HK-2 (cell line): ENCODE measurements at regions not wholly inside any gene's neighbourhood (a gene's known extent, or its start where the extent isn't known, plus 50 kb on each side); places are given as distances from the start of the nearest gene placed in this dataset.
"Not testable (repeated sequence)": the region's sequence is repeated elsewhere in the genome, so short reads cannot be mapped to it uniquely, and the experiment has no call there.

Experiments
- DNase-seq: peaks from one replicate; pipeline ENCODE4 v3.0.0-alpha.2; 2018; ENCODE audit not compliant: unreplicated experiment

DNA sequence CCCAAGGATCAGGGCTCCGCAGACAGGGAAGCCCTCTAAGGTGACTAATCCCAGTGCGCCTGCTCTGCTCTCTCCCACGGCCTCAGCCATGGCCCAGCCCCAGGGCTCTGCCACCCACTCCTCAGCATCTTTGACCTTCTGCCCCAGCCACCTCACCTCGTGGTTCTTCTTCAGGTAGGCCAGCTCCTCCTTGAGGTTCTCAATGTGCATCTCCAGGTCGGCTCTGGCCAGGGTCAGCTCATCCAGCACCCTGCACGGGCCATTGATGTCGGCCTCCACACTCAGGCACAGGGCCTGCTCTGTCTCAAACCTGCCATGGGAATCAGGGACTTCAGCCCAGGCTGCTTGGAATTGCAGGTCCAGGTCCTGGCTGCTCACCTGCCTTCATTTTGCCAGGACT is 128.4 kb downstream of the TNFRSF13B start:
- not testable (repeated sequence) for DNase-seq

GRCh38 chr17:16842346-16842745 is 129.6 kb downstream of the TNFRSF13B start:
- DNase-seq: not testable (repeated sequence)

GRCh38 chr17:16841896-16842295 is 130.0 kb downstream of the TNFRSF13B start:
- DNase-seq: not testable (repeated sequence)

- not testable (repeated sequence) for DNase-seq
Observed at GRCh38 chr17:16840219-16840618, 131.7 kb downstream of the TNFRSF13B start.

DNA sequence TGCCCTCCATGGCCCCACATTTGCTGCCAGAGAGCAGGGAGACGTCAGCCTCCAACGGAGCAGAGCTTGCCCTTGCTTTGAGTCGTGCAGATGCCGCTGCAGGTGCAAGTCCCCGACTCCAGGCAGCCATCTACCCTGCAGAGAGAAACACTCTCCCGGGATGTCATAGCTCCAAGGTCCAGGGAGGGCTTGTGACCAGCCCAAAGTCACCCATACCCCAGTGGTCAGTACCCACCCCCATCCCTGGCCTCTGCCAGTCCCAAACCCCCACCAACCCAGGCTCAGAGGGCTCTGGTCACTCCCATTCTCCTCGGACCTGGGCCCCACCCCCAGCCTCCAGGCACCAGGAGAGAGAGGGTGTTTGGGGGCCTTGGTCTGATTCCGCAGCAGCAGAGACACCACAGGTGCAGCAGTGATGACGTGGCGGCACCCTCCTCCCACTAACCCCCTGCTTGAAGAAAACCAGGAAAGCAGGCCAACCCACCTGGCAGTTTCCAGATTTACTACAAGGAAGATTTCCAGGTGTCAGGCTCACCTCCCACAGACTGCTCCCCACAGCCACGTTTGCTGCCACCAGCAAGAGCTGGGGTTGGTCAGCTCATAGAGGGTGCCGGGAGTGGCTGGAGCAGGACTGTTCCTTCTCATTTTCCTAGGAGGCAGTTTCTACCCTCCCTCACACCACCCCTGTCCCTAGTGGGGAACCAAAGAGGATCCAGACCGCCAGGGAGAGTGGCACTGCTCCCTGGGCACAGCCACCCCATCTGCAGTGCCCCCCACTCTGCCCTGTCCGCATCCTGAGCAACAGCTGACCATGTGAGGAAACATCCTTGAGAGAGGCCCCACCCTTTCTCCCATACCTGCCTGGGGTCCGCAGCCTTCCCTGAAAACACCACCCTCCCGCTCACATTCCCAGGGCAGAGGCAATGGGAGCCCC is 132.4 kb downstream of the TNFRSF13B start:
- DNase-seq: not testable (repeated sequence)

- DNase-seq: not testable (repeated sequence)
Observed at GRCh38 chr17:16838795-16839194, 133.1 kb downstream of the TNFRSF13B start.

GRCh38 chr17:16838287-16838686 is 133.6 kb downstream of the TNFRSF13B start:
- not testable (repeated sequence) for DNase-seq

GRCh38 chr17:16837468-16838266 is 134.3 kb downstream of the TNFRSF13B start:
- not testable (repeated sequence) for DNase-seq

GRCh38 chr17:16836315-16836915 is 135.5 kb downstream of the TNFRSF13B start:
- DNase-seq: not testable (repeated sequence)

DNA sequence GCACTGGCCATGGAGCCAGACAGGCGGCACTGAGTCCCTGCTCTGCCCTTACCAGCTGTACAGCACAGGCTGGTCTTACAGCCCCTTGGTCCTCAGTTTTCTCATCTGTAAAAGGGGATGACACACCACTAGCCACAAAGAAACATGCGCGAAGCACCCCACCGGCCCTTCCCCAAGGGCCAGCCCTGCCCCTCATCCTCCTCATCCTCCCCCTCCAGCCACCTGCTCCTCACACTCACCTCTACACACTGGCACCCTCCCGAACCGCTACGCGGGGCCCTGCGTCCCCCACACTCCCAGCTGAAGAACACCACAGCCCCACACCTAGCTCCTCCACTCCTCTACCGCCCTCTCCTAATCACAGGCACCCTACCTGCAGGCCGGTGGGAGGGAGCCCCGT is 138.4 kb downstream of the TNFRSF13B start:
- DNase-seq: not testable (repeated sequence)

DNA sequence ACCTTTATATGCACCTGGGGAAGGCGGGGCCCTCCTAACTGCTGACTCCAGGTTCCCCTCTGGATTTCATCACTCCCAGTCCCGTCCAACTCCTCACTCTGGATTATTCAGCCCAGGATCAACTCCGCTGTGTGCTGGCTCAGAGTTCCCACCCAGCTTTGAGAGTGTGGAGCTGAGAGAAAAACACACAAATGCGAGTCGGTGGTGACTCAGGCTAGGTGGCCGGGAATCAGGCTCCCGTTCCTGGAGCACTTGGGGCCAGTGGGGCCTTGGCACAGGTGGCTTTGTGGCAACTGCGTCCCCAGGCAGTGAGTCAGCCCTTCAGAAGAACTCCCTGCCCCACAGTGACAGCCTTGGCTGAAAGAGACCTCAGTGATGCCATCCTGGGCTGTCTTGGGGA is 139.1 kb downstream of the TNFRSF13B start:
- DNase-seq: not testable (repeated sequence)

DNA sequence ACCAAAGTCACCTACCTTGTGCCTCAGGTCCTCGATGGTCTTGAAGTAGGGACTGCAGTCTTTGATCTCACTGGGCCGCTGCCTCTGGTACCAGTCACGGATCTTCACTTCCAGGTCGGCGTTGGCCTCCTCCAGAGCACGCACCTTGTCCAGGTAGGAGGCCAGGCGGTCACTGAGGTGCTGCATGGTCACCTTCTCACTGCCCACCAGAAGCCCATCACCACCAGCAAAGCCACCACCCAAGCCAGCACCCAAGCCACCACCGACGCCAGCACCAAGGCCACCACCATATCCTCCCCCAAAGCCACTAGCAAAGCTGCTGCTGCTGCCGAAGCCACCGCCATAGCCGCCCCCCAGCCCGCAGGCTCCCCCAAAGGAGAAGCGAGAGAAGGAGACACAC is 139.7 kb downstream of the TNFRSF13B start:
- DNase-seq: not testable (repeated sequence)

- not testable (repeated sequence) for DNase-seq
Observed at GRCh38 chr17:16830770-16831169, 140.7 kb downstream of the CCDC144A start.

DNA sequence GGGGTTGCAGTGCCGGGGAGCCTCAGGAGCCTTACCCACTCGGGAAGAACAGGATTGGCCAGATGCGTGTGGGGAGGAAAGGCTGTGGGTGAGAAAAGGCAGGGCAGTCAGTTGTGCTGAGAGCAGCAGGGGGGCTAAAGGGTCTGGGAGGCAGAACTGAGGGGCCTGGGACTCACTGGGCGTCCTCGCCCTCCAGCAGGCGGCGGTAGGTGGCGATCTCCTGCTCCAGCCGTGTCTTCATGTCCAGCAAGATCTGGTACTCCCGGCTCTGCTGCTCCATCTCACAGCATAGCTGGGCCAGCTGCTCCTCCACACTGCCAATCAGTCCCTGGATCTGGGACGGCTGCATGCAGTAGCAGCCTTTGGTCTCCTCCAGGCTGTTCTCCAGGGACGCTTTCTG is 140.2 kb downstream of the CCDC144A start:
- not testable (repeated sequence) for DNase-seq
